ENCODE measurements at regions not wholly inside any gene's neighbourhood (a gene's known extent, or its start where the extent isn't known, plus 50 kb on each side); places are given as distances from the start of the nearest gene placed in this dataset.
A peak's percentile ranks its signal among the peaks of the same experiment; 100 is the strongest.

DNA sequence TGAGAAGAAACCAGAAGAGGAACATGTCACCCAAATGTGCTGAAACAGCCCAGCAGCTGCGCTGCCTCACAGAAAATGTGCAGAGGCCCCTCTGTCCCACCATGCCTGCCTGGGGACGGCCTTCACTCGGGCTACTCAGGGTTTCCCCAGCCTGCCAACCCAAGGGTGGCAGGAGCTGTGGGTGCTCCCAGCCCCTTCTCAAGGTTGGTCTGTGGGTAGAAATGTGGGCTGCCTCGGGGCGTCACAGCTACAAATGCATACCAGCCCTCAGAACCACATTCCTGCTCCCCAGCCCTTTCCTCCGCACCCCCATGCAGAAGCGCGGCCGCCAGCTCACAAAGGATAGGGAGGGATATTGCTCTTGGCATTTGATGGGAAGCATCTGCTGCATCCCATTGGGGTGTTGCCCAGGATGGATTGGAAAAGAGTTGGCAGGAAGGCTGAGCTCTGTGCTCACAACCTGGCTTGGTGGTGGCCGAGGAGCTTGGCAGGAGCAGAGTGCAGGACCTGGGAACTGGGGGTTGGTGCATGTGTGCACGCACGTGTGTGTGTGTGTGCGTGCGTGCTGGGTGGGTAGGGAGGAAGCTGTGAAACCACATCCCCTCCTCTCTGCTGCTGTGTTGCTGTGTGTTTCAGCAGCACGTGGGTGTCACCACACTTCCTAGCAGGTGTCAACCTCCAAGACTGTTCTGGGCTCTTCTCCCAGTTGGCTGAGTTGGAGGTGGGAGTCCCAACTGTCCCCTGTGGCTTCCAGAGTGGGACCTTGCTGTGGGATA is 304.4 kb downstream of the SEC14L1 start:
- DNase-seq (ENCODE audit: low read depth): peak; percentile 74

DNA sequence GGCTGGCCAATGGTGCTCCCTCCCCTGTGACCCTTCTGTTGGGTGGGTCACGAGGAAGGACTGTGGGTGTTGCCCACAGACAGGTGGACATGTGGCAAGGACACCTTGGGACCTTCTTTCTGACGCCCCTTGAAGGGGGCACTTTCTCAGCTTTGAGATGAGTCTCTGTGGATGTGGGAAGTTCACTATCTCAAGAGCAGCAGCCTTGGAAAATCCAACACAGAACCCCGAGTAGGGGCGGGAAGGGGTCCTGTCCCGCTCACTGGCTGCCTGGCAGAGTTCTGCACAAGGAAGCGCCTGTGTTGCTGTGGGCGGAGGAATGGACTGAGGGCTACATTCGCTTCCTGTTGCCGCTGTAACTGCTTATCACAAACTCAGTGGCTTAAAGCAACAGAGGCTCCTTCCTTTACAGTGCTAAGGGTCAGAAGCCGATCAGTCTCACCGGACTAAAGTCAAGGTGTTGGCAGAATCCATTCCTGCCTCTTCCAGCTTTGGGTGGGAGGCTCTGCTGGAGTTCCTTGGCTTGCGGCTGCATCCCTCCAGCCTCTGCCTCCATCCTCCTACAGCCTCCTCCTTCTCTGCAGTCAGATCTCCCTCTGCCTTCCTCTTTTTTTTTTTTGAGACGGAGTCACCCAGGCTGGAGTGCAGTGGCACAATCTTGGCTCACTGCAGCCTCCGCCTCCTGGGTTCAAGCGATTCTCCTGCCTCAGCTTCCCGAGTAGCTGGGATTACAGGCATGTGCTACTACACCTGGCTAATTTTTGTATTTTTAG is 305.2 kb downstream of the SEC14L1 start:
- DNase-seq (ENCODE audit: low read depth): no peak

DNA sequence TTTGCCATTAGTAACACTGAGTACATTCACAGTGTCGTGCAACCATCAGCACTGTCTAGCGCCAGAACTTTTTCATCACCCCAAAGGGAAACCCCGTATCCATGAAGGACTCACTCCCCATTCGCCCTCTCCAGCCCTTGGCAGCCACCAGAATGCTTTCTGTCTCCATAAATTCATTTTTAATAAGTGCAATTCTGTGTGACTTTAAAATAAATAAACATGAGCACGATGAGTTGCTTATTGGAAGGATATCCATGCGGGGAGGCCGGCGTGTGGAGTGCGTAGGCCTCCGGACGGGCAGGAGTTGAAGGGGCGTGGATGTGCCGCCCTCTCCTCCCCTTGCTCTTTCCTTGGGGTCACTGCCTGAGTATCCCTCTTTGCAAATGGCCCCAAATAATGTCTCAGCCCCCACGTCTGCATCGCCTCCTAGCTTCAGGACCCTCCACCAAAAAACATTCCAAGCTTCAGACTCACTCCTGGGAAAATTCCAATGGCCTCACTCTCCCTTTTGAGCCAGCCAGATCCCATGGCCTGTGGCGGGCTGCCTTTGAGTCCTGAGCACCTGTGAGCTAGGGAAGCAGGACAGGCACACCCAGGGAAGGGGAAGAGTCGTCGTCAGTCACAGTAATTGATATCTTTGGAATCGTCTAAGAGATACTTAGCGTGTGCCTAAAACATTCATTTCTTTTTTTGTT is 306.3 kb downstream of the SEC14L1 start:
- no peak for DNase-seq (ENCODE audit: low read depth)

DNA sequence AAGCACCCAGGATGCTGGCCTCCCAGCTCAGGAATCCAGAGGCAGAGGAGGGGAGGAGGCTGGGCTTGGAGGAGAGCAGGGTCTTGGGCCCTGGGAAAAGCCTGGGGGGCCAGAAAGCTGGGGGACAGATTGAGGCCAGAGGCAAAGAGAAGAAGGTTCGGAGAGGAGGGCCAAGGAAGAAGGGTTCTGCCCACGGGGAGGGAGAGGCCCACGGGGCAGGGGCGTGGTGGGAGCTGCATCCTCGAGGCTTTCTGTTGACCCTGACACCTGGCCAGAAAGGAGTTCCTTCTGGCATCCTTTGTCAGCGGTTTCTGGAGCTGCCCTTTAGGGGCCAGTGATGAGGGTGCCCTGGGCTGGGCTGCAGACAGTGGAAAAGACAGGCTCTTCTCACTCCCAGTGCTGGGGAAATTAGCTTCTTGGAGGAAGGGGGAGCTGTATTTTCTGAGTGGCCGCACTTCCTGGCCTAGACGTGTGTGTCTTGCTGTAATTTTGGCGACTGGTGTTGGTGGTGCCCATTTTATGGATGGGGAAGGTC is 308.7 kb downstream of the SEC14L1 start:
- no peak for DNase-seq (ENCODE audit: low read depth)

DNA sequence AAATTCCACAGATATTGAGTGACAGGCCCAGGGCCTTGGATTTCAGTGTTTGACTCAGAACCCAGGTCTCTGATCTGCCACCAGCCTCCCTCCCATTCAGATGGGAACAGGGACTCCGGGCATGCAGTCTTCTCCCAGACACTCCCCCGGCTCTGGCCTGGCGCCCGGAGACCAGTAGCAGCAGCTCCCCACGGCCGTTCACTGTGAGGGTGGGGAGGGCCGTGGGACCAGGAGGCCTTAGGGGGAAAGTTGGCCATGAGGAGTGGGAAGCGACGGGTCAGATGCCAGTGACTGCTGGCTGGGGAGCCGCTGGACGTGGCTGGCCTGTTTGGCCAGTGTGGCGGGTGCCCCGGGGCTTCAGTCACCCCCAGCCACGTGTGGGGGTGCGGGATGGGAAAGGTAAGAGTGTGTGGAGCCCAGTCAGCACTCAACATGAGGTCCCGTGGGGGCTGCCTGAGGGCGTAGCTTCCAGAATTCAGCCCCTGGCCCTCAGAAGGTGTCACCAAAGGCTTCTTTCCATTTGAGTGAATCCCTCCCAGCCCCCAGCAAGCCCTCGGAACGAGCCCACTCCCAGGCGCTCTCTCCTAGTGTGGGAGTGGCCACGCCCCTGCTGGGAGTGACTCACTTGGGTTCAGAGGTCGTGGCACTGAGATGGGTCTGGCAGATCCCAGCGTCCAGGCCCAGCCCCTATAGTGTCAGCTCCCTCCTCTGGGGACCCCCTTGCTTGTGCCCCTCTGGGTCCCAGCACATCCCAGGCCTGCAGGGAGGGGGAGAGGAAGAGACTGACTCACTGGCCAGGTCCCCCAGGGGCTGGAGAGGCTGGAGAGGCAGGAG is 309.4 kb downstream of the SEC14L1 start:
- DNase-seq (ENCODE audit: low read depth): peak; percentile 72

DNA sequence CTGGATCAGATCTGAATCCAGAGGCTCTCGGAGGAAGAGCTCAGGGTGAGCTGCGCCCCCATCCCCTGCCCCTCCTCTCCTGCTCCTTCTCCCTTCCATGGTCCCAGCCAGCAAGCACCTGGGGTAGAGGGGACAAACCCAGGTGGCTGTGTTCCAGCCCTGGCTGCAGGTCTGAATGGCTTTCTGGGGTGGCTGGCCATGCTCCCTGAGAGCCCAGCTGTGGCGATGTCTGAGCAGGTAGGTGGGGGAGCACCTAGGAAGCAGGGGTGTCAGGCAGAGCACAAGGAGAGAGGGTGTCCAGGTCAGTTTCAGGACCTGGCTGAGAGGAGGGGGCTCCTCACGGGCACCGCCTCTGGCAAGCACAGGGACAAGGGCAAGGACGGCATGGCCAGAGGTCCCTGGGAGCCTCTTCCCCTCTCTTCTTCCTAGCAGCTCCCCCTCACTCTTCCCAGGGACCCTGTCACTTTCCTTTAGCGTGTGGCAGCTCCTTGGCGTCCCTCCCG is 310.0 kb downstream of the SEC14L1 start:
- DNase-seq (ENCODE audit: low read depth): no peak

DNA sequence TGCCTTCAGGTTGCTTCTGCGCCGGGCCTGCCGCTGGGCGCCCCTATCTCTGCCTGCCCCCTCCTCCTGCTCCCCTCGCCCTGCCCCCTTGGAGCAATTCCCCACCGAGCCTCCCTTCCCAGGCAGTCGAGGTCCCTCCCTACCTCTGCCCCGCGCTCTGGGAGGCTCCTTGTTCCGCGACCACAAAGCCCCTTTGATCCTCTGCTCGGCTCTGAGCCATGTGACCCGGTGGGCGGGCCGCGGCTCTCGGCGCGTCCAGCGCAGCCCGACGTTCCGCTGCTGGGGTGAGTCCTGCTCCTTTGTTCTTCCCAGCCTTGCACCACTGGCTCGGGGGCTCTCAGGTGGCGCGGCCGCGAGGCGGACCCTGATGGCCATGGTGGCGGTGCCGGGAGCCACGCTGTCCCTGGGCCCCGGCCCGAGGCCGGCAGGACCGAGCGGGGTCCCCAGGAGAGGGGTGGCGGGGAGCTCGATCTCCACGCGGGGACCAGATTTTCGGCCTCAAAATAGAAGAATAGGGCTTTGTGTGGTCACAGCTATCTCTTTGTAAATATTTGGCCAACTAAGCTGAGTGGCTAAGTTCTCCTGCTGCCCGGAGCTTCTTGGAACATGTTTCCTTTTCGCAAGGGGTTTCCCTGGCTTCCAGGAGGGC is 310.6 kb downstream of the SEC14L1 start:
- DNase-seq (ENCODE audit: low read depth): peak; percentile 71

DNA sequence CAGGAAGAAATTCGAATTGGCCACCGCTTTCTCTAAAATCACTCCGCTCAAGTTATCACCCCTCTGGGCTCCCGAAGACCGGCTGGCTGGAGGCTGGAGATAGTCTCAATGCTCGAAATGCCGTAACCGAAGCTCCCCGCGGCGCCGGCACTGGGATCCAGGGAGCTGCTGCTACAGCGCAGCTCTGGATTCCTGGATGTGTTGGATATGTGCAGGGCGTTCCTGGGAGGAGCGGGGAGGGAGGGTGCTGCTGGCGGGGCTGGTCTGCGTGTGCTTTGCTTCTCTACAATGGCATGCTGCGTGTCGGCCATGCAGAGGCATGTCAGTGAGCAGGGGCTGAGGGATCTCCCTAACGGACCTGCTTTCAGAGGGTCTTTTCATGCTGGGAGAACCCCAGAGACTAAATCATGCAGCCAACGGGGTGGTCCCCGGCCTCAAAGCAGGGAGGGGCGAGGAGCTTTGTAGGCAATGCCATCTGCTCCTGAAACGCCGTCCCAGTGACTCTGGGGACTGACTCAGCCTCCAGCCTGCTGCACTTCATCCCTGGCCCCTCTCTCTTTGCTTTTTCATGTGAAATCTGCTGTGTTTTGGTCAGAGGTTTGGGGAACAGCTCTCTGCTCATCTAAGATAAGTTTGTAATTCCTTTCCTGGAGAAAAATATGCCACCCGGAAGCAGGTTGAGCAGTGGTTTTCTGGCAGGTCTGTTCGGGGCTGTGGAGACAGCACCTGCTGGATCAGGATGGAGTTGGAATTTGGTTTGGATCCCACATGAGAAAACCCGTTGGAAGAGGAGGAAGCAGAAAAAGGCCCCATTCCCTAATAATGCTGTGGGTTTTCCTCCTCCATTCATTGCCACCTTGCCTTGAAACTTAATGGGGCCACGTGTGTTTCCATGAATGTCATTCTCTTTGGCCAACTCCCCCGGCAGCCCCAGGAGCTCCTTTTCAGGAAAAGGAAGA is 311.4 kb downstream of the SEC14L1 start:
- no peak for DNase-seq (ENCODE audit: low read depth)

DNA sequence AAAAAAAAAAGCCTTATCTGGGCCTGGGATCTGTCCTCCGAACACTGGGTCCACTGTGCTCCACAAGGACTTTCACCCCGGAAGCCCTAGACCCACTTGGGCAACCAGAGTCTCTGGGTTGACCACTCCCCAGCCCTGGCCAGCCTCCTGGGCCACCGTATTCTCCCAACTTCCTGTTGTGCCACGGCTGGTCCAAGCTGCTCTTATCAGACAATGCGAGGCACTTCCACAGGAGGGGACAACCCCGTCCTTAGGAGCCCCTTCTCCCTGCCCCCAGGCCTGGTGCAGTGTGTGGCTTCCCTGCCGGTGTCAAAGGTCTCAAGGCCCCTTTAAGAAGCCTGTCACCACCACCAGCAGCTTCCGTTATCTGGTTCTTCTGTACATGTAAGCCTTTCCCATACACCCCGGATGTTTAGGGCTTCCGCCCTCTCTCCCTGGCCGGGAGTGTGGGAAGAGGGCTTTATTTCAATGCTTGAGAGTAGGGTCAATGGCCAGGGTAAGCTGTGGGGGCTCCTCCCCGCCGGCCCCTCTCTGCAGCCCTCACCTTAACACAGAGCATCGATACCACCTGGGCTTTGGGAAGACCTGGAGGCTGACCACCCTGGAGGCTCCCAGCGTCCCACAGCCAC is 313.0 kb downstream of the SEC14L1 start:
- DNase-seq (ENCODE audit: low read depth): no peak

DNA sequence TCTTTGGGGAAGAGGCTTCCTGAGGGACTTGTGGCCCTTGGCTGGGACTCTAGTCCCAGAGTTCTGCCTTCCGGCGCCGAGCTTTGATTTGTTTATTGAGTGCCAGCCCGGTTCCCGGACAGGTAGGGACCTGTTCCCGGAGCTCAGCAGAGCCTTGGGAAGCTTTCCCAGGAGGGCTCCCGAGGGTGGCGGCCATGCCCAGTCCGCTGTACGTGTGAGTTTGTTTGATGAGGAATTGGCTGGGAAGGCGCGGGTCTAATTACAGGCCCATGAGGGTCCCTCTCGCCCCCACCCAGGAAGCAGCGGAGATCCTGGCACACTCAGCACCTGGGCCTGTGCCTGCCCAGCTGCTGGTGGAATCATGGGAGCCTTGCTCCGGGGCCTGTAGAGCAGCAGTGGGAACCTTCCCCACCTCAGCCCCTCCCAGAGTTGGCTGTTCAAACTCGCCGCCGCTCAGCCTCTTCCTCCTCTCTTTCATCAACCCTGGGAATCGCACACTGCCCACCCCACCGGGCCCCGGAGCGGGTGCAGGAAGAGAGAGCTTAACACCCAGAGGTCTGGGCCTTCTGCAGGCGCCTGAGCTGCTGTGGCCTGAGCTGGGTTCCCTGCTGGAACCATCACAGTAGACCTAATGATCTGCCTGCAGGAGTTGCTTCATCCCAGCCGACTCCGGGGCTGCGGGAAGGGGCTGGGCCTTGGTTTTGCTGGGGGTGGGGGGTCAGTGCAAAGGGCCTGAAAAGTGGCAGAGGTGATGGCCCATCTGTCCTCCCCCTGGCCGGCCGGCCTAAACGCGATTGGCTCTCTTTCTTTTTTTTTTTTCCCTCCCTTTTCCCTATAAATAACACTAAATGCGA is 313.7 kb downstream of the SEC14L1 start:
- DNase-seq (ENCODE audit: low read depth): no peak

DNA sequence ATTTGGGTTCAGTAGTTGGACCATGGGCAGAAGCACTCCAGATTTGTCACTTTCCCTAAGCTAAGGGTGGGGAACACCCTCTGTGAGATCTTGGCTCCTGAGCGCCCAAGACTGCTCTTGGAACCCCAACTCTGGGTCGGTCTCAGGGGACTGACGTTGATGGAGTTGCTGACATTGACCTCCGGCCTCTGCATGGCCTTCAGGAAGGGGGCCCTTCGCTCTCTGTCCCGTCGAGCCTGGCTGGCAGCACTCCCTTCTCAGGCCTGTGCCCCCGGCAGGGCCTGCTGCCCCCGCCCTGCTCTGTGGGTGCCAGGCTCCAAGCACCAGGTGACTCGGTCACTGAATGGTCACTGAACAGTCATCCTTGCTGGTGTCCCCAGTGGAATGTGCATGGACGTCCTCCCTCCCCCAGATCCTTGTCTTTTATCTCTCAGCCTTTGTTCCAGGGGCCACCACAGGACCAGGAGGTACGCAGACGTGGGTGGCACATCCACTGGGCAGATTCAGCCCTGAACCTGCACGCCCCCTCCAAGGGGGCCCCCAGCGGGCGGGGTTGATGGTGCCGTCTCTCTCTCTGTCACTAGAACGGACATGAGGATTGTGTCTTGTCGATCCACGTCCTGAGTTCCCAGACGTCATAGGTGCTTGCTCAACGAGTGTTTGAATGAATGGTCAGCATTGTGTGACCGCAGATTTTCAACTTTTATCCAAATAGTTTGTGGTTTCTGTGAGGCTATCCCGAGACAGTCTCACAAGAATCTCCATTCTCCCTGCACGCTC is 314.5 kb downstream of the SEC14L1 start:
- DNase-seq (ENCODE audit: low read depth): no peak

DNA sequence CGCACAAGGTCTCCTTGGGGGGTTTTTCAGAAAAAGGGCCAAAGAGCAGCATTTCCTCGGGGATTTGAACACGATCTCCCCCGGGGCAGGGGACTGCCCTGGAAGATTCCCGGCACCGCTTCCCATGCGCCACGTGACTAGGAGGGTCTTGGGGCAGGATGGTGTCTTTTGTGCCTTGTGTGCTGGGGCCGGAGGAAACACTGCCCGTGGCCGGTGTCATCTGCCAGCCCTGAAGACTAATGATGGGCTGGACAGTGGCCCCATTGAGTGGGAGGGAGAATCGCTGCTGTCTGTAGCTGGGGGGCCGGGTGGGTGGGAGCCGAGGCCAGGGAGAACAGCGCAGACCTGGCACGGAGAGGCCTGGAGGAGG is 315.1 kb downstream of the SEC14L1 start:
- no peak for DNase-seq (ENCODE audit: low read depth)

DNA sequence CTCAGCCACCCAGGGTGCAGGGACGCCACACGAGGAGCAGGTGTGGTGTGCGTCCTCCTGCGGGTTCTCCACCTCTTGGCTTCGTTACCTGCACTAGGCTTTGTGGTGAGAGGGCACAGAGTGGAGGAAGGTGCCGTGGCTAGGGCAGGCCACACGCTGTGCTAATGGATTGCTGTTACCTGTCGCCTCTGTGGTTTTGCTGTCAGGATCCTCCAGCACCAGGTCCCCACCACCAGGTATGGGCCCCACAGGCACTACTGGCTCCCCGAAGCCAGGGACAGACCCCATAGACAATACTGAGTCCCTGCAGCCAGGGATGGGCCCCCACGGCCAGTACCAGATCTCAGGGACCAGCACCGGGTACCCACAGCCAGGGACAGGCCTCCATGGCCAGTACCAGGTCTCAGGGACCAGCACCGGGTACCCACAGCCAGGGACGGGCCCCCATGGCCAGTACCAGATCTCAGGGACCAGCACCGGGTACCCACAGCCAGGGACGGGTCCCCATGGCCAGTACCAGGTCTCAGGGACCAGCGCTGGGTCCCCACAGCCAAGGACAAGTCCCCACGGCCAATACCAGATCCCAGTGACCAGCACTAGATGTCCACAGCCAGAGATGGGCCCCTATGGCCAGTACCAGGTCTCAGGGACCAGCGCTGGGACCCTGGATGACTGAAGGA is 315.6 kb downstream of the SEC14L1 start:
- no peak for DNase-seq (ENCODE audit: low read depth)

DNA sequence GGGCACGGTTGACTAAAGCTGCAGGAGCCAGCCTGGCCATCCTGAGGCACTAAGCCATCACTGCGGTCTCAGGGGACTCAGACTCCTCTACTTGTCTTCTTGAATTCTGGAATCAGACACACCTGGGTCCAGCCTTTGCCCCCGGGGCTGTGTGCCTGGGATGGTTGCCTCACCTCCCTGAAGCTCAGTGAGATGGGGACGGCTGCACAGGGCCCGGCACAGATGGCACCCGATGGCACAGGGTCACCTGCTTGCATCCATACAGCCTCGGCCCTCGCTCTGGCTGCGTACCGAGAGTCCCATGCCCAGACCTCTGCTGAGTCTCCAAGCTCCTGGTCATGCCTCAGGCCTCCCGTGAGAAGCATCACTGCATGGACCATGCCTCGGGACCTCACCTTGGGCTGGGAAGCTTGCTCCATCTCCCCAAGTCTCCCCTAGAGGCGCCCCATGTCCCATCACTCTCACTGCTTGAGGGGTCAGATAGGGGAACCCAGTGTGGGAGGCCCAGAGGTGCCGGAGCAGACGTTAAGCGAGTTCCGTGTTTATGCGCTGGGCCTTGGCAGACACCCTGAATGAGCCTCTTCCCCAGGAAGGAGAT is 316.3 kb downstream of the SEC14L1 start:
- DNase-seq (ENCODE audit: low read depth): no peak

DNA sequence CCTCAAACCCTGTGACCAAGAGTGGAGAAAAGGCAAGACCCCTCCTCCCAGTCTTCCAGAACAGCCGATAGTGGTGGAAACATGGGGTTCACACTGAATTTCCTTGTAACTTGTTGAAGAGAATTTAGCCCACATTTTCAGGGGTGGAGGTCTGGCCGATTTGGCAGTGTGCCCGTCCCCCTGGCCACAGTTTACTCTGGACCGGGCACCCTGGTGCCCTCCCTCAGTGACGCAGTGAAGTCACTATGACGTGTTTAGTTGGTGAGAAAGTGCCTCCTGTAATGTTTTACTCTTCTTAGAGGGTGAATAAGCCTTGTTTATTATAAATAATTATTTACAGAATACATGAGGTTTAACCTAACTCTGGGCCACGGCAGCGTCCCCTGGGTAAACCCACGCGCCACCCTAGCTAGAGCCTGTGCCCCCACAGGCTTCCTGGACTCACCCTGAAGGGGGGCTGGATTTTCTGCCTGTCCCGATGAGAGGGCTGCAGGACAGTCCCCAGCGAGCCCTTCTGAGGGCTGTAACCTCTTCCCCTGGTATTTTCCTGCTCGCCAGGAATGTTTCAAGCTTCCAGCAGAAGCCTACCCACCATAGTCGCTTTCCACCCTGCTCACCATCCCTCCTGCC is 316.9 kb downstream of the SEC14L1 start:
- no peak for DNase-seq (ENCODE audit: low read depth)

All from activated T-cell treated with anti-CD3 and anti-CD28 coated beads for 48 hours (primary cell).